Keratinocyte (primary cell): ENCODE measurements at regions not wholly inside any gene's neighbourhood (a gene's known extent, or its start where the extent isn't known, plus 50 kb on each side); places are given as distances from the start of the nearest gene placed in this dataset.

Source experiments
- DNase-seq: peaks from one replicate; pipeline ENCODE4 v3.0.0-alpha.2; 2011; ENCODE audit warnings: low read depth, missing footprints, low spot score
- FAIRE-seq: peaks from 2 replicates; lab custom pipeline; 2011; peaks lifted over from hg19 to GRCh38; lab: Jason Lieb, UNC
- H2AFZ ChIP-seq: 2 replicates; pipeline ENCODE4 v1.6.0; 2012; ENCODE audit warnings: low read length, control low read depth, inconsistent platforms; ENCODE audit not compliant: control insufficient read depth
- H3K27ac ChIP-seq: 2 replicates; pipeline ENCODE4 v1.5.1; 2011; ENCODE audit warnings: low read length; ENCODE audit not compliant: control insufficient read depth, insufficient read depth
- H3K27me3 ChIP-seq: 3 replicates; pipeline ENCODE4 v1.6.0; 2011; ENCODE audit warnings: low read length; ENCODE audit not compliant: control insufficient read depth, insufficient read depth; ENCODE audit errors: extremely low read depth
- H3K36me3 ChIP-seq, 2 experiments: 2 replicates in 1 of 2; 3 replicates in 1 of 2; pipeline ENCODE4 v1.5.1; 2011; ENCODE audit warnings: low read length in 2 of 2, mild to moderate bottlenecking in 1 of 2; ENCODE audit not compliant: control insufficient read depth in 2 of 2, insufficient read depth in 2 of 2; ENCODE audit errors: extremely low read depth in 1 of 2
- H3K4me1 ChIP-seq: 3 replicates; pipeline ENCODE4 v1.5.1; 2011; ENCODE audit warnings: low read length; ENCODE audit not compliant: control insufficient read depth, insufficient read depth; ENCODE audit errors: extremely low read depth
- H3K4me2 ChIP-seq: 3 replicates; pipeline ENCODE4 v1.6.0; 2011; ENCODE audit warnings: low read depth, low read length; ENCODE audit not compliant: control insufficient read depth, insufficient read depth; ENCODE audit errors: extremely low read depth
- H3K4me3 ChIP-seq, 3 experiments: fragments of 200-600 bp in 1 of 3; sonication (generic) in 1 of 3; 2 replicates in 2 of 3; 3 replicates in 1 of 3; pipeline ENCODE4 v1.5.1; 2011 to 2016; ENCODE audit warnings: low read length in 3 of 3, mild to moderate bottlenecking in 3 of 3, control low read depth in 2 of 3, inconsistent platforms in 1 of 3, low read depth in 1 of 3, mixed read lengths in 1 of 3, mixed run types in 1 of 3, moderate library complexity in 1 of 3; ENCODE audit not compliant: control insufficient read depth in 2 of 3, insufficient read depth in 2 of 3; ENCODE audit errors: extremely low read depth in 1 of 3
- H3K79me2 ChIP-seq: 2 replicates; pipeline ENCODE4 v1.6.0; 2012; ENCODE audit warnings: low read length; ENCODE audit not compliant: control insufficient read depth, insufficient read depth
- H3K9ac ChIP-seq: 3 replicates; pipeline ENCODE4 v1.6.0; 2011; ENCODE audit warnings: low read length; ENCODE audit not compliant: control insufficient read depth, insufficient read depth; ENCODE audit errors: extremely low read depth
- H3K9me1 ChIP-seq: 3 replicates; pipeline ENCODE4 v1.6.0; 2011; ENCODE audit warnings: low read length; ENCODE audit not compliant: control insufficient read depth, insufficient read depth; ENCODE audit errors: extremely low read depth
- H3K9me3 ChIP-seq: 2 replicates; pipeline ENCODE4 v1.5.1; 2012; ENCODE audit warnings: low read depth, low read length; ENCODE audit not compliant: control insufficient read depth
- H4K20me1 ChIP-seq: 3 replicates; pipeline ENCODE4 v1.6.0; 2011; ENCODE audit warnings: low read length; ENCODE audit not compliant: control insufficient read depth, insufficient read depth; ENCODE audit errors: extremely low read depth
- EZH2 ChIP-seq: IDR thresholded peaks from one replicate; pipeline ENCODE4 v1.6.1; 2012; ENCODE audit warnings: inconsistent platforms, mild to moderate bottlenecking, low read length, moderate library complexity
- dilution Hi-C: fragments of 300-500 bp; cut with MboI; formaldehyde crosslinking; loops from one replicate; pipeline ENCODE4 v1.7.0; 2020; ENCODE audit warnings: low sequenced_read_pairs; ENCODE audit not compliant: extremely low pct_ligation_motif_present
- TF ChIP-seq, protein P1 (sequence below), 3 experiments: IDR thresholded peaks in 1 of 3; conservative IDR thresholded peaks in 1 of 3; optimal IDR thresholded peaks in 1 of 3; 2 replicates in 2 of 3; 3 replicates in 1 of 3; pipeline versions ENCODE3 to v1.5.1; 2011; ENCODE audit warnings: low read length in 3 of 3, mild to moderate bottlenecking in 3 of 3, moderate library complexity in 2 of 3, control low read depth in 1 of 3, inconsistent platforms in 1 of 3; ENCODE audit not compliant: insufficient read depth in 2 of 3; ENCODE audit errors: extremely low read depth in 1 of 3

DNA sequence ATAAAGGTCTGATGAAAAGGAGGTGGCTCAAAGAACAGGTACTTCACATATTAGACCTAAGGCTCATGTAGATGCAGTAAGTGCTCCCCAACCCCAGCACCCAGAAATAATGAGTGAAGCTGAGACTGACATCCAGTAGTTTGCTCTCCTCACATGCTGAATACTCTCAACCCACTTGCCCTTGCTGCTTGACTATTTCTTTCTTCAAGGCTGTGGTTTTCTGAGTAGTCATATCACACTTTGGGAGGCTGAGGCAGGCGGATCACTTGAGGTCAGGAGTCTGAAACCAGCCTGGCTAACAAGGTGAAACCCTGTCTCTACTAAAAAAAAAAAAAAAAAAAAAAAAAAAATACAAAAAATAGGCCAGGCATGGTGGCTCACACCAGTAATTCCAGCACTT lies 51.5 kb upstream of the PRPS1 start:
- dilution Hi-C loops = no loop called here
- Histone ChIP-seq H3K36me3 (no peaks in the 10 kb centered on the region), H2AFZ (no peak overlapping the region), H4K20me1 (no peaks in the 10 kb centered on the region), H3K79me2 (no peaks in the 10 kb centered on the region), H3K9ac (no peak overlapping the region), H3K27me3 (no peaks in the 10 kb centered on the region), H3K4me3 (no peak overlapping the region), H3K4me2 (no peak overlapping the region), H3K9me1 (no peaks in the 10 kb centered on the region), H3K9me3 (peaks cover 3% of the 10 kb centered on the region), H3K4me1 (peaks cover 4% of the 10 kb centered on the region), H3K27ac (no peak overlapping the region)
- FAIRE-seq = no peak
- TF ChIP-seq EZH2 = no peak
- TF ChIP-seq, protein P1, sequence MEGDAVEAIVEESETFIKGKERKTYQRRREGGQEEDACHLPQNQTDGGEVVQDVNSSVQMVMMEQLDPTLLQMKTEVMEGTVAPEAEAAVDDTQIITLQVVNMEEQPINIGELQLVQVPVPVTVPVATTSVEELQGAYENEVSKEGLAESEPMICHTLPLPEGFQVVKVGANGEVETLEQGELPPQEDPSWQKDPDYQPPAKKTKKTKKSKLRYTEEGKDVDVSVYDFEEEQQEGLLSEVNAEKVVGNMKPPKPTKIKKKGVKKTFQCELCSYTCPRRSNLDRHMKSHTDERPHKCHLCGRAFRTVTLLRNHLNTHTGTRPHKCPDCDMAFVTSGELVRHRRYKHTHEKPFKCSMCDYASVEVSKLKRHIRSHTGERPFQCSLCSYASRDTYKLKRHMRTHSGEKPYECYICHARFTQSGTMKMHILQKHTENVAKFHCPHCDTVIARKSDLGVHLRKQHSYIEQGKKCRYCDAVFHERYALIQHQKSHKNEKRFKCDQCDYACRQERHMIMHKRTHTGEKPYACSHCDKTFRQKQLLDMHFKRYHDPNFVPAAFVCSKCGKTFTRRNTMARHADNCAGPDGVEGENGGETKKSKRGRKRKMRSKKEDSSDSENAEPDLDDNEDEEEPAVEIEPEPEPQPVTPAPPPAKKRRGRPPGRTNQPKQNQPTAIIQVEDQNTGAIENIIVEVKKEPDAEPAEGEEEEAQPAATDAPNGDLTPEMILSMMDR (optimal IDR thresholded peaks at IDR 0.05 in 1 of 3, IDR thresholded peaks at IDR 0.05 in 1 of 3, conservative IDR thresholded peaks at IDR 0.05 in 1 of 3; ENCODE audit: extremely low read depth in 1 of 3, insufficient read depth in 2 of 3, low read length in 3 of 3) = no peak
- DNase-seq = no peak

DNA sequence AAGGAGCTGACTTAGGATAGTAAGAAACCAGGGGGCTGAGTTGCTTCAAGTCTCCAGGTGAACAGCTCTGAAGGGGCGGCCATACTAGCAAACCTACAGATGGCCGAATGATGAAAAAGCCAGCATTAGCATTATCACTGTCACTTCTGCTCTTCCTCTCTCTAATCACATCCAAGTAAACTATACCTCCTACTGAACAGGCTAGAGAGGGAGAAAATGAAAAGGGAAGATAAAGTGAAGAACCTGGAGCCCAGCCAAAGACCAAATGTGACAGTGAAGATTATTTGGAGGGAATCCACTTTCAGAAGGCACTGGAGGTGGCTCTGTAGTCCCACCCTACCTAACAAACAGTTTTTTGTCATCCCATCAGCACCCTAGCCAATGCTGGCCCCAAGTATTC lies 50.4 kb upstream of the PRPS1 start:
- FAIRE-seq = no peak
- Histone ChIP-seq H3K4me3 (no peak overlapping the region), H3K36me3 (no peaks in the 10 kb centered on the region), H3K9ac (no peak overlapping the region), H3K4me1 (peaks cover 4% of the 10 kb centered on the region), H3K79me2 (no peaks in the 10 kb centered on the region), H3K27ac (no peak overlapping the region), H3K27me3 (no peaks in the 10 kb centered on the region), H3K4me2 (no peak overlapping the region), H3K9me3 (no peaks in the 10 kb centered on the region), H3K9me1 (no peaks in the 10 kb centered on the region), H2AFZ (no peak overlapping the region), H4K20me1 (no peaks in the 10 kb centered on the region)
- dilution Hi-C loops = no loop called here
- DNase-seq = no peak
- no peak for TF ChIP-seq EZH2
- TF ChIP-seq, protein P1 (optimal IDR thresholded peaks at IDR 0.05 in 1 of 3, IDR thresholded peaks at IDR 0.05 in 1 of 3, conservative IDR thresholded peaks at IDR 0.05 in 1 of 3; ENCODE audit: extremely low read depth in 1 of 3, insufficient read depth in 2 of 3, low read length in 3 of 3) = no peak
